HCT116 (cell line): ENCODE measurements at regions not wholly inside any gene's neighbourhood (a gene's known extent, or its start where the extent isn't known, plus 50 kb on each side); places are given as distances from the start of the nearest gene placed in this dataset.

ENCODE experiments used
- ATAC-seq: fragments of 200-7000 bp; cut with Tn5 transposase; 2 replicates; pipeline ENCODE4 v1.9.1; 2020; ENCODE audit warnings: mild to moderate bottlenecking, moderate library complexity
- BruUV-seq: library from RNA; stranded (reverse); fragments of 400-500 nt; replicated peaks from 2 replicates; lab custom pipeline; 2021; lab: Mats Ljungman, UMichigan
- CTCF ChIA-PET: fragments of 300-600 bp; sonication (Branson Sonifier 250); formaldehyde crosslinking; loops from one replicate; lab custom pipeline; 2021; ENCODE audit warnings: antibody characterized with exemption; lab: Charles Lee
- POLR2A ChIA-PET: fragments of 300-600, 350-600 bp; sonication (Branson Sonifier 250); formaldehyde crosslinking; loops from one replicate; lab custom pipeline; 2021; ENCODE audit warnings: antibody characterized with exemption; lab: Charles Lee
- RAD21 ChIA-PET, 2 experiments: fragments of 300-600 bp; sonication (Branson Sonifier 250); formaldehyde crosslinking; loops; one replicate each; lab custom pipeline; 2023; ENCODE audit warnings: low total read pairs in 2 of 2; ENCODE audit not compliant: uncharacterized antibody in 2 of 2, unreplicated experiment in 2 of 2, low non-redundant PET in 1 of 2; lab: Charles Lee
- DNase-seq: peaks from one replicate; pipeline ENCODE4 v3.0.0-alpha.2; 2010; ENCODE audit warnings: low read depth, low spot score
- H2AFZ ChIP-seq: fragments of 200-600 bp; shearing (Covaris generic), sonication (generic); 2 replicates; pipeline ENCODE4 v1.6.1; 2017; ENCODE audit warnings: low read depth, mixed run types, mixed read lengths, antibody characterized with exemption, low read length; ENCODE audit not compliant: poor library complexity, severe bottlenecking
- H3K27ac ChIP-seq: 2 replicates; pipeline ENCODE4 v1.5.1; 2012; ENCODE audit warnings: low read depth, low read length
- H3K27me3 ChIP-seq: fragments of 200-600 bp; sonication (generic); 2 replicates; pipeline ENCODE4 v1.6.1; 2016; ENCODE audit warnings: mixed run types, low read length, mixed read lengths; ENCODE audit not compliant: insufficient read depth
- H3K36me3 ChIP-seq, 2 experiments: fragments of 200-500 bp in 1 of 2; fragments of 200-600 bp in 1 of 2; sonication (Bioruptor generic) in 1 of 2; sonication (generic) in 1 of 2; 2 replicates each; pipeline versions ENCODE4 v1.5.1 to v1.6.1; 2014 to 2016; ENCODE audit warnings: low read length in 2 of 2, inconsistent platforms in 1 of 2, mixed read lengths in 1 of 2, mixed run types in 1 of 2; ENCODE audit not compliant: insufficient read depth in 2 of 2, control insufficient read depth in 1 of 2
- H3K4me1 ChIP-seq, 2 experiments: fragments of 200-600 bp in 1 of 2; sonication (generic) in 1 of 2; 2 replicates each; pipeline versions ENCODE4 v1.5.1 to v1.6.1; 2012 to 2017; ENCODE audit warnings: low read length in 2 of 2, inconsistent platforms in 1 of 2, mild to moderate bottlenecking in 1 of 2, mixed read lengths in 1 of 2, mixed run types in 1 of 2, moderate library complexity in 1 of 2; ENCODE audit not compliant: insufficient read depth in 2 of 2, control insufficient read depth in 1 of 2
- H3K4me2 ChIP-seq: fragments of 200-600 bp; sonication (generic); 2 replicates; pipeline ENCODE4 v1.6.1; 2017; ENCODE audit warnings: mixed run types, low read length, mixed read lengths
- H3K4me3 ChIP-seq, 2 experiments: fragments of 200-600 bp in 1 of 2; sonication (generic) in 1 of 2; replicated peaks in 1 of 2; 2 replicates each; pipeline ENCODE4 v1.5.1; 2011 to 2016; ENCODE audit warnings: low read length in 2 of 2, control low read depth in 1 of 2, low read depth in 1 of 2, mild to moderate bottlenecking in 1 of 2, mixed read lengths in 1 of 2, mixed run types in 1 of 2
- H3K79me2 ChIP-seq: fragments of 200-600 bp; sonication (generic); 2 replicates; pipeline ENCODE4 v1.6.1; 2017; ENCODE audit warnings: mild to moderate bottlenecking, mixed run types, low read length, moderate library complexity, mixed read lengths; ENCODE audit not compliant: insufficient read depth
- H3K9ac ChIP-seq: fragments of 200-600 bp; sonication (generic); 2 replicates; pipeline ENCODE4 v1.6.1; 2016; ENCODE audit warnings: low read length, mixed read lengths
- H3K9me2 ChIP-seq: fragments of 200-600 bp; sonication (generic), shearing (Covaris generic); 2 replicates; pipeline ENCODE4 v1.6.1; 2017; ENCODE audit warnings: mixed run types, mild to moderate bottlenecking, moderate library complexity; ENCODE audit not compliant: insufficient read depth
- H3K9me3 ChIP-seq, 2 experiments: fragments of 200-500 bp in 1 of 2; fragments of 200-600 bp in 1 of 2; sonication (Bioruptor generic) in 1 of 2; sonication (generic) in 1 of 2; 2 replicates each; pipeline ENCODE4 v1.6.1; 2014 to 2017; ENCODE audit warnings: low read length in 2 of 2, mixed read lengths in 2 of 2, inconsistent platforms in 1 of 2, low read depth in 1 of 2, mild to moderate bottlenecking in 1 of 2, mixed run types in 1 of 2, moderate library complexity in 1 of 2; ENCODE audit not compliant: control insufficient read depth in 1 of 2, insufficient read depth in 1 of 2
- H4K20me1 ChIP-seq: fragments of 200-600 bp; sonication (generic), shearing (Covaris generic); 2 replicates; pipeline ENCODE4 v1.6.1; 2017; ENCODE audit warnings: mixed run types, mild to moderate bottlenecking, moderate library complexity; ENCODE audit not compliant: insufficient read depth
- CEBPB ChIP-seq: IDR thresholded peaks from 2 replicates; pipeline ENCODE4 v1.6.1; 2012; ENCODE audit warnings: low read depth
- EGR1 ChIP-seq: IDR thresholded peaks from 2 replicates; pipeline ENCODE4 v1.6.1; 2012; ENCODE audit warnings: low read depth
- ELF1 ChIP-seq: IDR thresholded peaks from 2 replicates; pipeline ENCODE4 v1.6.1; 2012; ENCODE audit warnings: low read depth, borderline replicate concordance
- FOSL1 ChIP-seq: IDR thresholded peaks from 2 replicates; pipeline ENCODE4 v1.6.1; 2012; ENCODE audit warnings: low read depth
- JUND ChIP-seq: IDR thresholded peaks from 2 replicates; pipeline ENCODE4 v1.6.1; 2012
- MAX ChIP-seq: IDR thresholded peaks from 2 replicates; pipeline ENCODE4 v1.6.1; 2012
- POLR2AphosphoS5 ChIP-seq: IDR thresholded peaks from 2 replicates; pipeline ENCODE4 v1.6.1; 2011; ENCODE audit warnings: mild to moderate bottlenecking, low read depth, low read length, moderate library complexity
- REST ChIP-seq: IDR thresholded peaks from 2 replicates; pipeline ENCODE4 v1.6.1; 2012; ENCODE audit warnings: low read depth
- YY1 ChIP-seq: IDR thresholded peaks from 2 replicates; pipeline ENCODE4 v1.6.1; 2011; ENCODE audit warnings: low read length, low read depth, moderate library complexity, mild to moderate bottlenecking; ENCODE audit not compliant: insufficient replicate concordance; ENCODE audit errors: extremely low read depth
- ZFX ChIP-seq: fragments of 450-650 bp; IDR thresholded peaks from 2 replicates; pipeline ENCODE4 v1.6.1; 2017
- ZNF274 ChIP-seq: fragments of 200-500 bp; sonication (Bioruptor generic); IDR thresholded peaks from 2 replicates; pipeline ENCODE4 v1.6.1; 2014; ENCODE audit warnings: mild to moderate bottlenecking, low read depth, low read length, inconsistent platforms
- intact Hi-C: fragments of 100-400 bp; cut with micrococcal nuclease; formaldehyde crosslinking; loops from 2 replicates; pipeline ENCODE4 v1.10.0; 2022
- TF ChIP-seq, protein P1 (sequence below), 3 experiments: fragments of 200-600 bp in 1 of 3; sonication (generic) in 1 of 3; IDR thresholded peaks in 2 of 3; conservative IDR thresholded peaks in 1 of 3; 2 replicates each; pipeline ENCODE4 v1.5.1; 2012 to 2017; ENCODE audit warnings: low read depth in 2 of 3, low read length in 2 of 3, antibody characterized with exemption in 1 of 3, borderline replicate concordance in 1 of 3, control low read depth in 1 of 3, mild to moderate bottlenecking in 1 of 3, mixed read lengths in 1 of 3, mixed run types in 1 of 3, moderate library complexity in 1 of 3; ENCODE audit not compliant: insufficient read depth in 1 of 3

DNA sequence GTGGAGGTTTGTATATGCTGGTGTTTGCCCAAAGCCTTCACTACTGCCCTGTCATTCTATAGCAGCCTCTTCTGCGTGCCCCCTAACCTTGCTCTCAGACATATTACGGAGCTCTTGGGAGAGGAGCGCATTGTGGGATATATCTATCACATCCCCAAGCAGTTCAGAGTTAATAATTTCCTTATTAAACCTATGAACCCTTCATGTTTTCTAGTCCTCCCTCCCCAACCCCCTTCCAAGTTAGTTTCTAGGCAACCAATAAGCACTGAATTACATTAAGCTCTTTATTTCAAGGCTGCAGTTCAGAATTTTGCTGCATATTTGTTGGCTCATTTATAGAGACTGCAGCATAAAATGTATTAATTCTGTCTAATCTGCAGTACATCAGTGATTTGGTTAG is 57.3 kb upstream of the GRM7 start:
- no peak overlapping the region for H2AFZ ChIP-seq
- no peak for ATAC-seq
- BruUV-seq = no TSS peak
- H3K9me2 ChIP-seq = no peaks in the 10 kb centered on the region
- RAD21 ChIA-PET = no interaction called here
- no peak overlapping the region for H3K4me2 ChIP-seq
- no peaks in the 10 kb centered on the region for H3K4me1 ChIP-seq
- no peaks in the 10 kb centered on the region for H3K9me3 ChIP-seq
- no peaks in the 10 kb centered on the region; the same call in 1 of the 2 replicates for H4K20me1 ChIP-seq
- no peaks in the 10 kb centered on the region for H3K27me3 ChIP-seq
- no peak overlapping the region for H3K4me3 ChIP-seq
- intact Hi-C loops = no loop called here
- H3K9ac ChIP-seq = no peak overlapping the region
- no peak overlapping the region for H3K27ac ChIP-seq
- H3K79me2 ChIP-seq = no peaks in the 10 kb centered on the region
- POLR2A ChIA-PET = no interaction called here
- no peak for TF ChIP-seq REST
- no peak for TF ChIP-seq ZFX
- TF ChIP-seq, protein P1, sequence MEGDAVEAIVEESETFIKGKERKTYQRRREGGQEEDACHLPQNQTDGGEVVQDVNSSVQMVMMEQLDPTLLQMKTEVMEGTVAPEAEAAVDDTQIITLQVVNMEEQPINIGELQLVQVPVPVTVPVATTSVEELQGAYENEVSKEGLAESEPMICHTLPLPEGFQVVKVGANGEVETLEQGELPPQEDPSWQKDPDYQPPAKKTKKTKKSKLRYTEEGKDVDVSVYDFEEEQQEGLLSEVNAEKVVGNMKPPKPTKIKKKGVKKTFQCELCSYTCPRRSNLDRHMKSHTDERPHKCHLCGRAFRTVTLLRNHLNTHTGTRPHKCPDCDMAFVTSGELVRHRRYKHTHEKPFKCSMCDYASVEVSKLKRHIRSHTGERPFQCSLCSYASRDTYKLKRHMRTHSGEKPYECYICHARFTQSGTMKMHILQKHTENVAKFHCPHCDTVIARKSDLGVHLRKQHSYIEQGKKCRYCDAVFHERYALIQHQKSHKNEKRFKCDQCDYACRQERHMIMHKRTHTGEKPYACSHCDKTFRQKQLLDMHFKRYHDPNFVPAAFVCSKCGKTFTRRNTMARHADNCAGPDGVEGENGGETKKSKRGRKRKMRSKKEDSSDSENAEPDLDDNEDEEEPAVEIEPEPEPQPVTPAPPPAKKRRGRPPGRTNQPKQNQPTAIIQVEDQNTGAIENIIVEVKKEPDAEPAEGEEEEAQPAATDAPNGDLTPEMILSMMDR (IDR thresholded peaks at IDR 0.05 in 2 of 3, conservative IDR thresholded peaks at IDR 0.05 in 1 of 3; ENCODE audit: borderline replicate concordance in 1 of 3, insufficient read depth in 1 of 3, low read depth in 2 of 3, low read length in 2 of 3) = no peak
- no peak for TF ChIP-seq CEBPB
- TF ChIP-seq FOSL1 = no peak
- no peak for TF ChIP-seq POLR2AphosphoS5
- no peak for TF ChIP-seq ELF1
- TF ChIP-seq EGR1 = no peak
- no peak for TF ChIP-seq YY1
- TF ChIP-seq JUND = no peak
- no peak for TF ChIP-seq MAX
- no peak for TF ChIP-seq ZNF274
- CTCF ChIA-PET = no interaction called here
- no peak for DNase-seq
- no peaks in the 10 kb centered on the region for H3K36me3 ChIP-seq
